IMR-90 (cell line): ENCODE measurements at regions not wholly inside any gene's neighbourhood (a gene's known extent, or its start where the extent isn't known, plus 50 kb on each side); places are given as distances from the start of the nearest gene placed in this dataset.

Experiments used
- ATAC-seq: fragments of 200-7000 bp; cut with Tn5 transposase; 2 replicates; pipeline ENCODE4 v1.9.1; 2020; ENCODE audit warnings: low read depth, mild to moderate bottlenecking, moderate library complexity
- BruUV-seq: library from RNA; stranded (reverse); fragments of 400-500 nt; replicated peaks from 2 replicates; lab custom pipeline; 2021; lab: Mats Ljungman, UMichigan
- CTCF ChIA-PET: fragments of 300-600 bp; formaldehyde crosslinking; extraction: SDS; loops from one replicate; lab custom pipeline; 2021; ENCODE audit warnings: antibody characterized with exemption; lab: Yijun Ruan, JAX
- POLR2A ChIA-PET: fragments of 300-600 bp; sonication (Branson Sonifier 250); formaldehyde crosslinking; loops from one replicate; lab custom pipeline; 2022; ENCODE audit warnings: antibody characterized with exemption; ENCODE audit not compliant: unreplicated experiment; lab: Charles Lee
- DNase-seq: peaks from one replicate; pipeline ENCODE4 v3.0.0; 2013
- H2AFZ ChIP-seq: replicated peaks from 2 replicates; pipeline ENCODE3; 2013; ENCODE audit warnings: low read length, mild to moderate bottlenecking; ENCODE audit not compliant: poor library complexity
- H2AK5ac ChIP-seq: 2 replicates; pipeline ENCODE4 v1.6.1; 2013; ENCODE audit warnings: low read depth, low read length, inconsistent platforms
- H2AK9ac ChIP-seq: replicated peaks from 2 replicates; pipeline ENCODE3; 2013; ENCODE audit warnings: mild to moderate bottlenecking, low read depth, low read length, moderate library complexity; ENCODE audit not compliant: poor library complexity
- H2BK120ac ChIP-seq: 2 replicates; pipeline ENCODE4 v1.6.1; 2013; ENCODE audit warnings: low read depth, low read length, inconsistent platforms
- H2BK15ac ChIP-seq: 3 replicates; pipeline ENCODE4 v1.6.1; 2013; ENCODE audit warnings: low read depth, low read length, inconsistent platforms
- H2BK20ac ChIP-seq: 2 replicates; pipeline ENCODE4 v1.6.1; 2013; ENCODE audit warnings: low read depth, mild to moderate bottlenecking, inconsistent platforms, low read length, moderate library complexity
- H2BK5ac ChIP-seq: 2 replicates; pipeline ENCODE4 v1.6.1; 2013; ENCODE audit warnings: mild to moderate bottlenecking, low read depth, low read length, inconsistent platforms; ENCODE audit not compliant: poor library complexity, severe bottlenecking
- H3K14ac ChIP-seq: replicated peaks from 2 replicates; pipeline ENCODE4 v1.6.1; 2013; ENCODE audit warnings: low read depth, low read length, inconsistent platforms
- H3K18ac ChIP-seq: 2 replicates; pipeline ENCODE4 v1.6.1; 2013; ENCODE audit warnings: low read depth, low read length, control low read depth
- H3K23ac ChIP-seq: 2 replicates; pipeline ENCODE4 v1.6.1; 2013; ENCODE audit warnings: low read depth, low read length, inconsistent platforms
- H3K27ac ChIP-seq: 2 replicates; pipeline ENCODE4 v1.5.1; 2013; ENCODE audit warnings: mild to moderate bottlenecking, control low read depth, low read length; ENCODE audit not compliant: insufficient read depth
- H3K27me3 ChIP-seq: 2 replicates; pipeline ENCODE4 v1.6.1; 2013; ENCODE audit warnings: low read length; ENCODE audit not compliant: control insufficient read depth, insufficient read depth
- H3K36me3 ChIP-seq: 2 replicates; pipeline ENCODE4 v1.6.1; 2013; ENCODE audit warnings: low read length, mixed read lengths; ENCODE audit not compliant: control insufficient read depth, insufficient read depth
- H3K4ac ChIP-seq: 2 replicates; pipeline ENCODE4 v1.6.1; 2013; ENCODE audit warnings: low read depth, low read length, inconsistent platforms
- H3K4me1 ChIP-seq: 2 replicates; pipeline ENCODE4 v1.6.1; 2013; ENCODE audit warnings: low read length, mixed read lengths; ENCODE audit not compliant: control insufficient read depth, insufficient read depth
- H3K4me2 ChIP-seq: 2 replicates; pipeline ENCODE4 v1.6.1; 2013; ENCODE audit warnings: low read depth, mild to moderate bottlenecking, control low read depth, low read length, moderate library complexity
- H3K4me3 ChIP-seq: 2 replicates; pipeline ENCODE4 v1.5.1; 2013; ENCODE audit warnings: low read depth, mild to moderate bottlenecking, control low read depth, low read length, moderate library complexity; ENCODE audit not compliant: insufficient read depth
- H3K56ac ChIP-seq: 2 replicates; pipeline ENCODE4 v1.6.1; 2013; ENCODE audit warnings: low read length, inconsistent platforms; ENCODE audit not compliant: insufficient read depth; ENCODE audit errors: extremely low read depth
- H3K79me1 ChIP-seq, 2 experiments: 2 replicates each; pipeline ENCODE4 v1.6.1; 2013; ENCODE audit warnings: low read length in 2 of 2, inconsistent platforms in 1 of 2, low read depth in 1 of 2
- H3K9ac ChIP-seq: 2 replicates; pipeline ENCODE4 v1.6.1; 2013; ENCODE audit warnings: low read depth, low read length, control low read depth
- H3K9me1 ChIP-seq: 2 replicates; pipeline ENCODE4 v1.6.1; 2013; ENCODE audit warnings: low read length, inconsistent platforms; ENCODE audit not compliant: insufficient read depth
- H3K9me3 ChIP-seq: 2 replicates; pipeline ENCODE4 v1.6.1; 2013; ENCODE audit warnings: low read length; ENCODE audit not compliant: control insufficient read depth, insufficient read depth
- H4K20me1 ChIP-seq: 2 replicates; pipeline ENCODE4 v1.6.1; 2013; ENCODE audit warnings: low read length, inconsistent platforms; ENCODE audit not compliant: insufficient read depth
- H4K5ac ChIP-seq: 2 replicates; pipeline ENCODE4 v1.6.1; 2013; ENCODE audit warnings: mild to moderate bottlenecking, low read depth, low read length, control low read depth
- H4K8ac ChIP-seq, 2 experiments: 2 replicates each; pipeline ENCODE4 v1.6.1; 2013; ENCODE audit warnings: low read depth in 2 of 2, low read length in 2 of 2, control low read depth in 1 of 2, inconsistent platforms in 1 of 2
- H4K91ac ChIP-seq: 2 replicates; pipeline ENCODE4 v1.6.1; 2013; ENCODE audit warnings: low read depth, low read length, inconsistent platforms; ENCODE audit not compliant: insufficient read depth
- BHLHE40 ChIP-seq: fragments of 150-350 bp; IDR thresholded peaks from 2 replicates; pipeline ENCODE4 v1.6.1; 2016; ENCODE audit warnings: mild to moderate bottlenecking, low read depth, low read length
- CEBPB ChIP-seq: IDR thresholded peaks from 2 replicates; pipeline ENCODE4 v1.6.1; 2012; ENCODE audit warnings: low read depth, low read length, improper control_type of control experiment
- CHD1 ChIP-seq: IDR thresholded peaks from 2 replicates; pipeline ENCODE4 v1.6.1; 2012; ENCODE audit warnings: low read depth, low read length, improper control_type of control experiment
- CTCF ChIP-seq: conservative IDR thresholded peaks from 2 replicates; pipeline ENCODE4 v1.5.1; 2012; ENCODE audit warnings: mild to moderate bottlenecking, low read depth, low read length, improper control_type of control experiment
- ELK1 ChIP-seq: fragments of 150-350 bp; IDR thresholded peaks from 2 replicates; pipeline ENCODE4 v1.6.1; 2016; ENCODE audit warnings: low read depth, mild to moderate bottlenecking, low read length, moderate library complexity, borderline replicate concordance
- FOS ChIP-seq: fragments of 150-350 bp; IDR thresholded peaks from 2 replicates; pipeline ENCODE4 v1.6.1; 2016; ENCODE audit warnings: low read depth, low read length
- MAFK ChIP-seq: IDR thresholded peaks from 2 replicates; pipeline ENCODE4 v1.6.1; 2012; ENCODE audit warnings: low read depth, low read length, improper control_type of control experiment
- MAZ ChIP-seq: IDR thresholded peaks from 2 replicates; pipeline ENCODE4 v1.6.1; 2012; ENCODE audit warnings: low read depth, mild to moderate bottlenecking, low read length, improper control_type of control experiment, moderate library complexity, borderline replicate concordance
- MXI1 ChIP-seq: IDR thresholded peaks from 2 replicates; pipeline ENCODE4 v1.6.1; 2012; ENCODE audit warnings: low read depth, mild to moderate bottlenecking, low read length, moderate library complexity, borderline replicate concordance
- NFE2L2 ChIP-seq: fragments of 150-350 bp; IDR thresholded peaks from 2 replicates; pipeline ENCODE4 v1.6.1; 2016; ENCODE audit warnings: low read depth, mild to moderate bottlenecking, low read length
- POLR2A ChIP-seq: IDR thresholded peaks from 2 replicates; pipeline ENCODE4 v1.6.1; 2012; ENCODE audit warnings: mild to moderate bottlenecking, low read depth, low read length
- RAD21 ChIP-seq: IDR thresholded peaks from 2 replicates; pipeline ENCODE4 v1.6.1; 2012; ENCODE audit warnings: low read length, improper control_type of control experiment
- RCOR1 ChIP-seq: IDR thresholded peaks from 2 replicates; pipeline ENCODE4 v1.6.1; 2012; ENCODE audit warnings: mild to moderate bottlenecking, low read length, improper control_type of control experiment; ENCODE audit not compliant: insufficient replicate concordance
- RFX5 ChIP-seq: IDR thresholded peaks from 2 replicates; pipeline ENCODE4 v1.8.0; 2012; ENCODE audit warnings: low read depth, mild to moderate bottlenecking, low read length, moderate library complexity
- SMC3 ChIP-seq: fragments of 150-350 bp; IDR thresholded peaks from 2 replicates; pipeline ENCODE4 v1.6.1; 2016; ENCODE audit warnings: low read depth, mild to moderate bottlenecking, antibody characterized with exemption, low read length, moderate library complexity
- USF2 ChIP-seq: fragments of 150-350 bp; IDR thresholded peaks from 2 replicates; pipeline ENCODE4 v1.6.1; 2017; ENCODE audit warnings: mild to moderate bottlenecking, antibody characterized with exemption, low read length, low read depth
- WGBS, 2 experiments: methylation state at CpG; one replicate each; pipeline versions ENCODE4 v1.1.5 to v1.1.7; 2013; ENCODE audit warnings: missing lambda C conversion rate in 2 of 2; ENCODE audit not compliant: insufficient read length in 1 of 2; ENCODE audit errors: extremely low coverage in 2 of 2; 5-methylcytosine and 5-hydroxymethylcytosine counted together
- dilution Hi-C: fragments of 300-500 bp; cut with HindIII; formaldehyde crosslinking; loops from one replicate; pipeline ENCODE4 v1.14.3; 2018; ENCODE audit warnings: low sequenced_read_pairs; ENCODE audit not compliant: unreplicated experiment
- in situ Hi-C: fragments of 300-500 bp; cut with MboI; formaldehyde crosslinking; loops from 3 replicates; pipeline ENCODE4 v1.14.3; 2019; ENCODE audit warnings: low sequenced_read_pairs, inconsistent platforms, mixed read lengths
- intact Hi-C: fragments of 100-400 bp; cut with micrococcal nuclease; formaldehyde crosslinking; loops from 2 replicates; pipeline ENCODE4 v1.10.0; 2022

GRCh38 chr4:26033389-26033788 lies 119.4 kb downstream of the SMIM20 start:
- no peak overlapping the region for H3K4me3 ChIP-seq
- dilution Hi-C loops: no loop called here

More at GRCh38 chr4:26033389-26033788, 119.4 kb downstream of the SMIM20 start:
- Histone ChIP-seq H3K23ac (no peak overlapping the region; the same call in 1 of the 2 replicates), H3K9me3 (no peaks in the 10 kb centered on the region), H2BK120ac (peak overlapping the region; percentile 22; the same call in 1 of the 2 replicates), H3K9me1 (peaks cover 7% of the 10 kb centered on the region), H3K27ac (peak overlapping the region; percentile 57; the same call in 1 of the 2 replicates), H3K4ac (peak overlapping the region; percentile 67), H4K91ac (peak overlapping the region; percentile 28; the same call in 1 of the 2 replicates), H2BK5ac (peak overlapping the region; percentile 74), H3K79me1 (no peaks in the 10 kb centered on the region), H2AK5ac (peak overlapping the region; percentile 63), H3K4me2 (no peak overlapping the region), H2BK20ac (peak overlapping the region; percentile 55; the same call in 1 of the 2 replicates), H4K8ac (peak overlapping the region; percentile 18 to 22; a peak in 2 of 4 replicates), H3K9ac (no peak overlapping the region), H2AFZ (peak overlapping the region; percentile 23), H3K27me3 (no peaks in the 10 kb centered on the region), H3K36me3 (no peaks in the 10 kb centered on the region), H3K14ac (peak overlapping the region; percentile 70), H4K5ac (peak overlapping the region; percentile 48; the same call in 1 of the 2 replicates), H3K56ac (no peak overlapping the region), H3K18ac (peak overlapping the region; percentile 79; the same call in 1 of the 2 replicates), H3K4me1 (peaks cover 19% of the 10 kb centered on the region), H2BK15ac (peak overlapping the region; percentile 37; the same call in 1 of the 3 replicates), H4K20me1 (no peaks in the 10 kb centered on the region; the same call in 1 of the 2 replicates), H2AK9ac (peak overlapping the region; percentile 67)
- no peak for TF ChIP-seq FOS
- TF ChIP-seq POLR2A: no peak
- no peak for TF ChIP-seq BHLHE40
- no peak for TF ChIP-seq MAZ
- no peak for TF ChIP-seq RAD21
- no peak for TF ChIP-seq CEBPB
- TF ChIP-seq NFE2L2: no peak
- TF ChIP-seq CHD1: no peak
- no peak for TF ChIP-seq ELK1
- no peak for TF ChIP-seq CTCF
- no peak for TF ChIP-seq RCOR1
- no peak for TF ChIP-seq MAFK
- no peak for TF ChIP-seq USF2
- TF ChIP-seq RFX5: no peak
- no peak for TF ChIP-seq MXI1
- TF ChIP-seq SMC3: no peak
- no TSS peak for BruUV-seq
- intact Hi-C loops (loop anchor here (5.0 kb wide), 1 partner anchor 109 kb away; no protein-coding TSS in a partner anchor), in situ Hi-C loops (no loop called here)
- POLR2A ChIA-PET: no interaction called here
- WGBS, 2 experiments: no CpG with 5 or more reads among the region's 1 CpG
- CTCF ChIA-PET: no interaction called here
- ATAC-seq: no peak
- DNase-seq: no peak
